ENCODE measurements at regions not wholly inside any gene's neighbourhood (a gene's known extent, or its start where the extent isn't known, plus 50 kb on each side); places are given as distances from the start of the nearest gene placed in this dataset.

DNA sequence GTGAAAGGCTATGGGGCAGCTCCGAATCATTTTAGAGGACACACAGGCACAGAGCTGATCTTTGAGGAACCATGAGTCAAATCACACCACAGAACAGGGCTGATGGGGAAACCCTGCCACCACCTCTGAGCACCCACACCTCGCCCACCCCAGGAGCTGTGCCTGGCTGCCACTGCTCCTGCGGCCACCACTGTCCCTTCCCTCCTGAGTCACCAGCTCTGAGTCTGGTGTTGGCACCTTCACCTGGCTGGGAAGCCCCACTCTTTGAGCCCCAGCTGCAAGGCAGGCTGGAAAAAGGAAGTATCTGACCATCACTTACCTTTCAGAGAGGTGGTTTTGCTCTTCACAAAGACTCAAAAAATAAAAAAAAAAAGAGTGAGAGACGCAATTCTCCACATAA is 63.6 kb upstream of the MEF2A start:
- peaks cover under 1% of the 10 kb centered on the region for H3K4me1 Mint-ChIP-seq
- no peak for DNase-seq (ENCODE audit: low spot score in 2 of 2, unreplicated experiment in 2 of 2)
- H3K36me3 Mint-ChIP-seq: peaks cover 2% of the 10 kb centered on the region
- H3K27me3 Mint-ChIP-seq (ENCODE audit: low read depth): peaks cover 5% of the 10 kb centered on the region
- peaks cover 14% of the 10 kb centered on the region for H3K9me3 Mint-ChIP-seq
- no peak overlapping the region for H3K4me3 Mint-ChIP-seq
- H3K27ac Mint-ChIP-seq: no peak overlapping the region
- TF ChIP-seq, protein P1, sequence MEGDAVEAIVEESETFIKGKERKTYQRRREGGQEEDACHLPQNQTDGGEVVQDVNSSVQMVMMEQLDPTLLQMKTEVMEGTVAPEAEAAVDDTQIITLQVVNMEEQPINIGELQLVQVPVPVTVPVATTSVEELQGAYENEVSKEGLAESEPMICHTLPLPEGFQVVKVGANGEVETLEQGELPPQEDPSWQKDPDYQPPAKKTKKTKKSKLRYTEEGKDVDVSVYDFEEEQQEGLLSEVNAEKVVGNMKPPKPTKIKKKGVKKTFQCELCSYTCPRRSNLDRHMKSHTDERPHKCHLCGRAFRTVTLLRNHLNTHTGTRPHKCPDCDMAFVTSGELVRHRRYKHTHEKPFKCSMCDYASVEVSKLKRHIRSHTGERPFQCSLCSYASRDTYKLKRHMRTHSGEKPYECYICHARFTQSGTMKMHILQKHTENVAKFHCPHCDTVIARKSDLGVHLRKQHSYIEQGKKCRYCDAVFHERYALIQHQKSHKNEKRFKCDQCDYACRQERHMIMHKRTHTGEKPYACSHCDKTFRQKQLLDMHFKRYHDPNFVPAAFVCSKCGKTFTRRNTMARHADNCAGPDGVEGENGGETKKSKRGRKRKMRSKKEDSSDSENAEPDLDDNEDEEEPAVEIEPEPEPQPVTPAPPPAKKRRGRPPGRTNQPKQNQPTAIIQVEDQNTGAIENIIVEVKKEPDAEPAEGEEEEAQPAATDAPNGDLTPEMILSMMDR (IDR thresholded peaks at IDR 0.05; ENCODE audit: unreplicated experiment): no peak

DNA sequence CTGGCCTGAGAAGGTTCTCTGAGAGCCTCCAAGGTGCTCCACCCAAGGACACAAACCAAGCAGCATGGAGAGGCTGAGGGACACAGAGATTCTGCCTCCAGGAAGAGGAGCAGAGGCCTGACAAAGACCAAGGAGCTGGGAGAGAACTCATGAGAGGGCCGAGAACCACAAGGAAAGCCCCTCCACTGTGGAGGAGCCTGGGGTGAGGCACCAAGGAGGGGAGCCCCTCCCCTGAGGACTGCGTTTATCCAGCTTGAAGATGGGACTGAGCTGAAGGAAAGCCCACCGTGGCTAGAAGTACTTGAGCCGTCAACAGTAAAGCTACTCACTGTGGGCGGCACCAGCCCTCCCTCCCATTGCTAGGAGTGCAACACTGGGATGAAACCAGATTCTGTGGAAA is 63.1 kb upstream of the MEF2A start:
- Mint-ChIP-seq H3K27ac (no peak overlapping the region), H3K9me3 (peaks cover 9% of the 10 kb centered on the region), H3K4me3 (no peak overlapping the region), H3K27me3 (ENCODE audit: low read depth) (peaks cover 5% of the 10 kb centered on the region), H3K4me1 (peaks cover 4% of the 10 kb centered on the region), H3K36me3 (peaks cover 2% of the 10 kb centered on the region)
- DNase-seq (ENCODE audit: low spot score in 2 of 2, unreplicated experiment in 2 of 2): no peak
- TF ChIP-seq, protein P1 (IDR thresholded peaks at IDR 0.05; ENCODE audit: unreplicated experiment): no peak

GRCh38 chr15:99503411-99503810 is 62.4 kb upstream of the MEF2A start:
- Mint-ChIP-seq H3K9me3 (peaks cover 2% of the 10 kb centered on the region), H3K27me3 (ENCODE audit: low read depth) (peaks cover 2% of the 10 kb centered on the region), H3K4me1 (peaks cover 10% of the 10 kb centered on the region), H3K36me3 (no peaks in the 10 kb centered on the region), H3K4me3 (no peak overlapping the region), H3K27ac (no peak overlapping the region)
- no peak for DNase-seq (ENCODE audit: low spot score in 2 of 2, unreplicated experiment in 2 of 2)
- TF ChIP-seq, protein P1 (IDR thresholded peaks at IDR 0.05; ENCODE audit: unreplicated experiment): no peak

GRCh38 chr15:99504071-99504822 is 61.5 kb upstream of the MEF2A start:
- no peak for DNase-seq (ENCODE audit: low spot score in 2 of 2, unreplicated experiment in 2 of 2)
- TF ChIP-seq, protein P1 (IDR thresholded peaks at IDR 0.05; ENCODE audit: unreplicated experiment): no peak
- Mint-ChIP-seq H3K4me3 (no peak overlapping the region), H3K9me3 (no peaks in the 10 kb centered on the region), H3K27ac (no peak overlapping the region), H3K27me3 (ENCODE audit: low read depth) (peaks cover 2% of the 10 kb centered on the region), H3K4me1 (peaks cover 10% of the 10 kb centered on the region), H3K36me3 (no peaks in the 10 kb centered on the region)

DNA sequence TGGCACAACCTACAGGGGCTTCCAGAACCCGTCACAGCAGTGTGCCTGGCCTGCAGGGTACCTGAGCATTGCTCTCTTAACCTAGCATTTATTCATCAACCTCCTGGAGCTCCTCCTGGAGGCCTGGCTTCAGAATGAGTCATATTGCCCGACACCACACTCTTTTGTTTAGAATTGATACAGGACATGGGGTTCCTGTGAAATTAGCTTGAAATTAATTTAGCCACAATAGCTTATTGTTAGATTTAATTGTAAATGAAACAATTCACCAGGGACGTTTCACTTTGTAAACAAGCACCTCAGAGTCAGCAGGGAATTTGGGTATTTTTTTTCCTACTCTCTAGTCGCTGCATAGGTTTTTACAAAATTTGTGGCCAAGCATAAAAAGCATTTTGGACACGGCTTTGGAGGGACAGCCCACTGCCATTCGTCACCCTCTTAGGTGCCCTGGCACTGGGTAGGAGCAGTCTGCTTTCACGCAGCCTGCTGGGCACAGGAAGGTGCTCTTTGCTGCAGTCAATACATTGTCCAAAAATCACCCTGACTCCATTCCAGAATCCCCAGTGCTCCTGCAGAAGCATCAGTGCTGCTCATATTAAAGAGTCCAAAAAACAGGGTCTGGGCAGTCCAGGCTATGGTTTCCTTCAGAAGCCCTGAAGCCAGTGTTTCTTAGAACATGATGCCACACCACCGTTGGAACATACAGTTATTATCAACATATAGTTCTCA is 60.8 kb upstream of the MEF2A start:
- no peak overlapping the region for H3K4me3 Mint-ChIP-seq
- no peaks in the 10 kb centered on the region for H3K36me3 Mint-ChIP-seq
- TF ChIP-seq, protein P1 (IDR thresholded peaks at IDR 0.05; ENCODE audit: unreplicated experiment): no peak
- peaks cover 10% of the 10 kb centered on the region for H3K4me1 Mint-ChIP-seq
- H3K9me3 Mint-ChIP-seq: no peaks in the 10 kb centered on the region
- H3K27ac Mint-ChIP-seq: no peak overlapping the region
- H3K27me3 Mint-ChIP-seq (ENCODE audit: low read depth): peaks cover 2% of the 10 kb centered on the region
- DNase-seq (ENCODE audit: low spot score in 2 of 2, unreplicated experiment in 2 of 2): no peak

Data from mesothelial cell of epicardium (in vitro differentiated cells).